SK-N-SH (cell line): ENCODE measurements at regions not wholly inside any gene's neighbourhood (a gene's known extent, or its start where the extent isn't known, plus 50 kb on each side); places are given as distances from the start of the nearest gene placed in this dataset.

Experiments
- FOXM1 ChIP-seq: IDR thresholded peaks from 2 replicates; pipeline ENCODE4 v1.4.0; 2012; ENCODE audit warnings: low read depth, mild to moderate bottlenecking
- POLR2AphosphoS5 ChIP-seq: IDR thresholded peaks from 2 replicates; pipeline ENCODE4 v1.6.1; 2012; ENCODE audit warnings: low read depth, low read length
- SMC3 ChIP-seq: IDR thresholded peaks from 2 replicates; pipeline ENCODE4 v1.6.1; 2012; ENCODE audit warnings: low read depth, low read length, improper control_type of control experiment
- TF ChIP-seq, protein P1 (sequence below): fragments of 200-600 bp; sonication (generic); IDR thresholded peaks from 2 replicates; pipeline ENCODE4 v1.6.1; 2017; ENCODE audit warnings: antibody characterized with exemption, mild to moderate bottlenecking, moderate library complexity
- TF ChIP-seq, protein P2 (sequence below): IDR thresholded peaks from 2 replicates; pipeline ENCODE4 v1.6.1; 2012; ENCODE audit warnings: mild to moderate bottlenecking, low read depth, low read length, moderate library complexity

DNA sequence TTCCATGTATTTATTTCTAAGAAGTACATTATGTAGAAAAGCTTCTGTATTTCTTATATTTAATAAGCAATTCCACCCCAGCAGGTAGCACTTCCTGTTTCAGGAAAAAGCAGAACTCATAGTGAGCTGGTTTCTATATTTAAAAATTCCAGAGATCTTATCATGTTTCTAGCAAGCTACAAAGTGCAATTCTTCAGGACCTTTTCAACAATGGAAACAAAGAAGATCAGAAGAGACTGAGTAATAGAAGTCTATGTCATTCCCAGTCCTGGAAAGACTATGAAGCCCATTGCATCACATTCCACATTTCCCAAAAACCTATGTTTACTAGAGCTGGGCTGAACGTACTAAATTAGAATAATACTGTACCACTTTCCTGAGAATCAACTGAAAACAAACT lies 302.6 kb upstream of the NRSN1 start:
- TF ChIP-seq, protein P1, sequence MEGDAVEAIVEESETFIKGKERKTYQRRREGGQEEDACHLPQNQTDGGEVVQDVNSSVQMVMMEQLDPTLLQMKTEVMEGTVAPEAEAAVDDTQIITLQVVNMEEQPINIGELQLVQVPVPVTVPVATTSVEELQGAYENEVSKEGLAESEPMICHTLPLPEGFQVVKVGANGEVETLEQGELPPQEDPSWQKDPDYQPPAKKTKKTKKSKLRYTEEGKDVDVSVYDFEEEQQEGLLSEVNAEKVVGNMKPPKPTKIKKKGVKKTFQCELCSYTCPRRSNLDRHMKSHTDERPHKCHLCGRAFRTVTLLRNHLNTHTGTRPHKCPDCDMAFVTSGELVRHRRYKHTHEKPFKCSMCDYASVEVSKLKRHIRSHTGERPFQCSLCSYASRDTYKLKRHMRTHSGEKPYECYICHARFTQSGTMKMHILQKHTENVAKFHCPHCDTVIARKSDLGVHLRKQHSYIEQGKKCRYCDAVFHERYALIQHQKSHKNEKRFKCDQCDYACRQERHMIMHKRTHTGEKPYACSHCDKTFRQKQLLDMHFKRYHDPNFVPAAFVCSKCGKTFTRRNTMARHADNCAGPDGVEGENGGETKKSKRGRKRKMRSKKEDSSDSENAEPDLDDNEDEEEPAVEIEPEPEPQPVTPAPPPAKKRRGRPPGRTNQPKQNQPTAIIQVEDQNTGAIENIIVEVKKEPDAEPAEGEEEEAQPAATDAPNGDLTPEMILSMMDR, result no peak
- TF ChIP-seq, protein P2, sequence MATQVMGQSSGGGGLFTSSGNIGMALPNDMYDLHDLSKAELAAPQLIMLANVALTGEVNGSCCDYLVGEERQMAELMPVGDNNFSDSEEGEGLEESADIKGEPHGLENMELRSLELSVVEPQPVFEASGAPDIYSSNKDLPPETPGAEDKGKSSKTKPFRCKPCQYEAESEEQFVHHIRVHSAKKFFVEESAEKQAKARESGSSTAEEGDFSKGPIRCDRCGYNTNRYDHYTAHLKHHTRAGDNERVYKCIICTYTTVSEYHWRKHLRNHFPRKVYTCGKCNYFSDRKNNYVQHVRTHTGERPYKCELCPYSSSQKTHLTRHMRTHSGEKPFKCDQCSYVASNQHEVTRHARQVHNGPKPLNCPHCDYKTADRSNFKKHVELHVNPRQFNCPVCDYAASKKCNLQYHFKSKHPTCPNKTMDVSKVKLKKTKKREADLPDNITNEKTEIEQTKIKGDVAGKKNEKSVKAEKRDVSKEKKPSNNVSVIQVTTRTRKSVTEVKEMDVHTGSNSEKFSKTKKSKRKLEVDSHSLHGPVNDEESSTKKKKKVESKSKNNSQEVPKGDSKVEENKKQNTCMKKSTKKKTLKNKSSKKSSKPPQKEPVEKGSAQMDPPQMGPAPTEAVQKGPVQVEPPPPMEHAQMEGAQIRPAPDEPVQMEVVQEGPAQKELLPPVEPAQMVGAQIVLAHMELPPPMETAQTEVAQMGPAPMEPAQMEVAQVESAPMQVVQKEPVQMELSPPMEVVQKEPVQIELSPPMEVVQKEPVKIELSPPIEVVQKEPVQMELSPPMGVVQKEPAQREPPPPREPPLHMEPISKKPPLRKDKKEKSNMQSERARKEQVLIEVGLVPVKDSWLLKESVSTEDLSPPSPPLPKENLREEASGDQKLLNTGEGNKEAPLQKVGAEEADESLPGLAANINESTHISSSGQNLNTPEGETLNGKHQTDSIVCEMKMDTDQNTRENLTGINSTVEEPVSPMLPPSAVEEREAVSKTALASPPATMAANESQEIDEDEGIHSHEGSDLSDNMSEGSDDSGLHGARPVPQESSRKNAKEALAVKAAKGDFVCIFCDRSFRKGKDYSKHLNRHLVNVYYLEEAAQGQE, result no peak
- no peak for TF ChIP-seq POLR2AphosphoS5
- no peak for TF ChIP-seq FOXM1
- no peak for TF ChIP-seq SMC3
